ENCODE measurements at regions not wholly inside any gene's neighbourhood (a gene's known extent, or its start where the extent isn't known, plus 50 kb on each side); places are given as distances from the start of the nearest gene placed in this dataset.

GRCh38 chr6:8651998-8652397 is 216.7 kb upstream of the SLC35B3 start (continued):
- TF ChIP-seq KDM2A (CRISPR knock-in tag; IDR thresholded peaks at IDR 0.05; ENCODE audit: borderline replicate concordance, low read depth), result no peak

DNA sequence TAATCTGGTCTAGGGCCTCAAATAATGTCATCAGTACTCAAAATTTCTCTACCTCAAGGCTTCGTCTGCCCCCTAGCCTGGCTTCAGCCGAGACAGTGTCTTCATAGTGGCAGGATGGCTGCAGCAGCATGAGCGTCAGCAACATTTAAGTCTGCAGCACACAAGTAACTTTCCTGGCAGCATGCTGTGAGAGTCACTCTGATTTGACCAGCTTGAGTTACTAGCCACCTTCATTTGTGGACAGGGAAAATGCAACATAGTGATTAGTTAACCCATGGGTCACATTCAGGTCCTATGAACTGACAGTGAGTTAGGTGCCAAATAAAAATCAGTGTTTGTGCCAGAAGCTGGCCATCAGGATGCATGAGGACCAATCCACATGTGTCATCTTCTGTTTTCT is 209.9 kb upstream of the SLC35B3 start:
- Histone ChIP-seq H3K36me3 (replicated peaks in 1 of 2; ENCODE audit: control insufficient read depth in 1 of 2, insufficient read depth in 2 of 2, low read length in 2 of 2) (no peaks in the 10 kb centered on the region), H3K4me2 (ENCODE audit: low read depth, low read length) (no peak overlapping the region), H3K79me2 (ENCODE audit: insufficient read depth, low read length) (no peaks in the 10 kb centered on the region), H3K4me3 (replicated peaks in 1 of 3; ENCODE audit: insufficient read depth in 1 of 3, low read depth in 2 of 3, low read length in 3 of 3) (no peak overlapping the region), H3K27me3 (ENCODE audit: control insufficient read depth in 1 of 2, insufficient read depth in 2 of 2, low read length in 2 of 2) (no peaks in the 10 kb centered on the region), H3K27ac (ENCODE audit: extremely low read length, insufficient read depth, low read length) (no peak overlapping the region), H4K20me1 (ENCODE audit: insufficient read depth, low read length) (no peaks in the 10 kb centered on the region), H3K9me3 (ENCODE audit: low read length) (peaks cover 80% of the 10 kb centered on the region), H3K9ac (ENCODE audit: insufficient read depth, low read depth, low read length) (no peak overlapping the region), H2AFZ (ENCODE audit: low read length) (no peak overlapping the region), H3K4me1 (ENCODE audit: insufficient read depth, low read length) (peaks cover 14% of the 10 kb centered on the region; the same call in 1 of the 2 replicates)
- no peak for TF ChIP-seq RARG (CRISPR knock-in tag; IDR thresholded peaks at IDR 0.05; ENCODE audit: low read depth)
- no TSS peak for BruUV-seq (replicated peaks)
- in situ Hi-C loops (cut with HindIII; ENCODE audit: extremely low pct_ligation_motif_present, low pct_unique_long_range_greater_than_20kb), result no loop called here
- intact Hi-C loops (cut with micrococcal nuclease; ENCODE audit: unreplicated experiment), result no loop called here
- ChIA-PET CTCF (ENCODE audit: low intra/inter-chr PET ratio, low total read pairs) (no interaction called here), POLR2A (no interaction called here)
- no peak for ATAC-seq
- no peak for DNase-seq (ENCODE audit: low spot score)
- FAIRE-seq, result no peak
- WGBS (ENCODE audit: low lambda C conversion rate), result 64% methylated on average over 3 of the region's 3 CpGs

DNA sequence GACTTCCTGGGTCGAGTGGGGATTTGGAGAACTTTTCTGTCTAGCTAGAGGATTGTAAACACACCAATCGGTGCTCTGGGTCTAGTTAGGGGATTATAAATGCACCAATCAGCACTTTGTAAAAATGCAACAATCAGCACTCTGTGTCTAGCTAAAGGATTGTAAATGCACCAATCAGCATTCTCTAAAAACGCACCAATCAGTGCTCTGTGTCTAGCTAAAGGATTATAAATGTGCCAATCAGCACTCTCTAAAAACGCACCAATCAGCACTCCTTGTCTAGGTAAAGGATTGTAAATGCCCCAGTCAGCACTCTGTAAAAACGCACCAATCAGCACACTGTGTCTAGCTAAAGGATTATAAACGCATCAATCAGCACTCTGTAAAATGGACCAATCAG is 209.0 kb upstream of the SLC35B3 start:
- Histone ChIP-seq H3K9ac (ENCODE audit: insufficient read depth, low read depth, low read length) (no peak overlapping the region), H4K20me1 (ENCODE audit: insufficient read depth, low read length) (no peaks in the 10 kb centered on the region), H3K27me3 (ENCODE audit: control insufficient read depth in 1 of 2, insufficient read depth in 2 of 2, low read length in 2 of 2) (no peaks in the 10 kb centered on the region), H3K4me2 (ENCODE audit: low read depth, low read length) (no peak overlapping the region), H3K36me3 (replicated peaks in 1 of 2; ENCODE audit: control insufficient read depth in 1 of 2, insufficient read depth in 2 of 2, low read length in 2 of 2) (no peaks in the 10 kb centered on the region), H3K27ac (ENCODE audit: extremely low read length, insufficient read depth, low read length) (no peak overlapping the region), H2AFZ (ENCODE audit: low read length) (no peak overlapping the region), H3K4me1 (ENCODE audit: insufficient read depth, low read length) (peaks cover 22% of the 10 kb centered on the region; the same call in 1 of the 2 replicates), H3K9me3 (ENCODE audit: low read length) (peaks cover 80% of the 10 kb centered on the region), H3K4me3 (replicated peaks in 1 of 3; ENCODE audit: insufficient read depth in 1 of 3, low read depth in 2 of 3, low read length in 3 of 3) (no peak overlapping the region), H3K79me2 (ENCODE audit: insufficient read depth, low read length) (no peaks in the 10 kb centered on the region)
- DNase-seq (ENCODE audit: low spot score) (no peak), ATAC-seq (no peak), FAIRE-seq (no peak)
- in situ Hi-C loops (cut with HindIII; ENCODE audit: extremely low pct_ligation_motif_present, low pct_unique_long_range_greater_than_20kb) (no loop called here), intact Hi-C loops (cut with micrococcal nuclease; ENCODE audit: unreplicated experiment) (no loop called here)
- ChIA-PET POLR2A (no interaction called here), CTCF (ENCODE audit: low intra/inter-chr PET ratio, low total read pairs) (no interaction called here)
- BruUV-seq (replicated peaks), result no TSS peak
- TF ChIP-seq MAFK (conservative IDR thresholded peaks at IDR 0.05 in 1 of 2, IDR thresholded peaks at IDR 0.05 in 1 of 2; ENCODE audit: low read length in 2 of 2), result peak; percentile 77 to 80; a peak in 3 of 4 replicates
- TF ChIP-seq ZFP82 (CRISPR knock-in tag; IDR thresholded peaks at IDR 0.05; ENCODE audit: borderline replicate concordance), result no peak
- TF ChIP-seq MAFF (IDR thresholded peaks at IDR 0.05; ENCODE audit: low read depth, low read length), result peak; percentile 80
- WGBS (ENCODE audit: low lambda C conversion rate), result 60% methylated on average over 6 of the region's 6 CpGs

Measured in HepG2 (cell line).